GM23338 (cell line): ENCODE measurements at regions not wholly inside any gene's neighbourhood (a gene's known extent, or its start where the extent isn't known, plus 50 kb on each side); places are given as distances from the start of the nearest gene placed in this dataset.

Experiments
- ATAC-seq: fragments of 200-7000 bp; cut with Tn5 transposase; 3 replicates; pipeline ENCODE4 v1.9.1; 2020
- DNase-seq: peaks from one replicate; pipeline ENCODE4 v3.0.0-alpha.2; 2015; ENCODE audit warnings: low spot score
- H2AFZ ChIP-seq: fragments of 200-600 bp; sonication (generic); 2 replicates; pipeline ENCODE4 v1.8.0; 2016; ENCODE audit warnings: antibody characterized with exemption, mild to moderate bottlenecking, moderate library complexity
- H3F3A ChIP-seq: fragments of 200-600 bp; sonication (generic); replicated peaks from 2 replicates; pipeline ENCODE4 v1.8.0; 2017; ENCODE audit warnings: antibody characterized with exemption, mixed run types, low read depth
- H3K27ac ChIP-seq: fragments of 200-600 bp; sonication (generic); 2 replicates; pipeline ENCODE4 v1.6.1; 2016; ENCODE audit warnings: low read depth
- H3K27me3 ChIP-seq: fragments of 200-600 bp; sonication (generic); 2 replicates; pipeline ENCODE4 v1.8.0; 2016; ENCODE audit warnings: mild to moderate bottlenecking, mixed run types, moderate library complexity; ENCODE audit not compliant: insufficient read depth
- H3K36me3 ChIP-seq: fragments of 200-600 bp; sonication (generic); 2 replicates; pipeline ENCODE4 v1.8.0; 2016; ENCODE audit warnings: mild to moderate bottlenecking; ENCODE audit not compliant: insufficient read depth
- H3K4me1 ChIP-seq: fragments of 200-600 bp; sonication (generic); 2 replicates; pipeline ENCODE4 v1.8.0; 2016; ENCODE audit warnings: mild to moderate bottlenecking, moderate library complexity; ENCODE audit not compliant: insufficient read depth
- H3K4me2 ChIP-seq: fragments of 200-600 bp; sonication (generic); 2 replicates; pipeline ENCODE4 v1.7.1; 2017; ENCODE audit warnings: mixed run types
- H3K4me3 ChIP-seq: fragments of 200-600 bp; sonication (generic); 2 replicates; pipeline ENCODE4 v1.6.1; 2016; ENCODE audit warnings: mixed run types
- H3K79me2 ChIP-seq: fragments of 200-600 bp; sonication (generic); replicated peaks from 2 replicates; pipeline ENCODE4 v1.8.0; 2017; ENCODE audit warnings: mild to moderate bottlenecking; ENCODE audit not compliant: insufficient read depth
- H3K9me2 ChIP-seq: fragments of 200-600 bp; sonication (generic); 2 replicates; pipeline ENCODE4 v1.8.0; 2017; ENCODE audit not compliant: insufficient read depth
- H4K20me1 ChIP-seq: fragments of 200-600 bp; sonication (generic); replicated peaks from 2 replicates; pipeline ENCODE4 v1.8.0; 2017; ENCODE audit warnings: mild to moderate bottlenecking; ENCODE audit not compliant: insufficient read depth
- H3K27ac Mint-ChIP-seq: 2 replicates; pipeline ENCODE4 v1.8.0; 2020; ENCODE audit warnings: inconsistent platforms, mild to moderate bottlenecking, moderate library complexity, mixed read lengths
- H3K27me3 Mint-ChIP-seq: 3 replicates; pipeline ENCODE4 v1.8.0; 2022; ENCODE audit warnings: low read depth, mild to moderate bottlenecking, moderate library complexity, mixed read lengths, inconsistent platforms; ENCODE audit not compliant: insufficient read depth, poor library complexity
- H3K36me3 Mint-ChIP-seq: 3 replicates; pipeline ENCODE4 v1.8.0; 2021; ENCODE audit warnings: low read depth, mild to moderate bottlenecking, inconsistent platforms, moderate library complexity, mixed read lengths
- H3K4me1 Mint-ChIP-seq: 3 replicates; pipeline ENCODE4 v1.8.0; 2020; ENCODE audit warnings: mild to moderate bottlenecking, inconsistent platforms, mixed read lengths
- H3K4me3 Mint-ChIP-seq: 3 replicates; pipeline ENCODE4 v1.8.0; 2021; ENCODE audit warnings: moderate library complexity, mild to moderate bottlenecking, inconsistent platforms, mixed read lengths
- H3K9me3 Mint-ChIP-seq: 3 replicates; pipeline ENCODE4 v1.8.0; 2020; ENCODE audit warnings: moderate library complexity, mild to moderate bottlenecking, inconsistent platforms, mixed read lengths
- CREB1 ChIP-seq: fragments of 250-450 bp; sonication (Bioruptor Pico); IDR thresholded peaks from 2 replicates; pipeline ENCODE4 v1.5.0; 2020; ENCODE audit warnings: low read depth, mild to moderate bottlenecking, moderate library complexity
- EZH2 ChIP-seq: fragments of 200-600 bp; sonication (generic); IDR thresholded peaks from one replicate; pipeline ENCODE4 v1.8.0; 2017; ENCODE audit warnings: antibody characterized with exemption, mild to moderate bottlenecking, low read depth; ENCODE audit not compliant: unreplicated experiment
- EZH2phosphoT487 ChIP-seq: fragments of 200-600 bp; sonication (generic); IDR thresholded peaks from one replicate; pipeline ENCODE4 v1.8.1; 2018; ENCODE audit warnings: antibody characterized with exemption; ENCODE audit not compliant: unreplicated experiment
- POLR2AphosphoS5 ChIP-seq: IDR thresholded peaks from 2 replicates; pipeline ENCODE4 v1.6.1; 2016; ENCODE audit warnings: antibody characterized with exemption, low read depth
- REST ChIP-seq: IDR thresholded peaks from one replicate; pipeline ENCODE4 v1.6.1; 2018; ENCODE audit warnings: antibody characterized with exemption; ENCODE audit not compliant: unreplicated experiment
- STAT1 ChIP-seq: IDR thresholded peaks from one replicate; pipeline ENCODE4 v1.6.1; 2016; ENCODE audit warnings: antibody characterized with exemption; ENCODE audit not compliant: unreplicated experiment
- ZNF114 ChIP-seq: fragments of 250-450 bp; sonication (Bioruptor Pico); IDR thresholded peaks from 2 replicates; pipeline ENCODE4 v1.5.0; 2020; ENCODE audit warnings: mild to moderate bottlenecking, moderate library complexity
- ZNF462 ChIP-seq: fragments of 250-450 bp; sonication (Bioruptor Pico); IDR thresholded peaks from 2 replicates; pipeline ENCODE4 v1.5.0; 2020; ENCODE audit warnings: mild to moderate bottlenecking, moderate library complexity
- TF ChIP-seq, protein P1 (sequence below), 2 experiments: fragments of 200-600 bp in 1 of 2; sonication (generic) in 1 of 2; conservative IDR thresholded peaks; 2 replicates each; pipeline versions ENCODE4 v1.5.1 to v1.6.1; 2016 to 2017; ENCODE audit warnings: antibody characterized with exemption in 2 of 2, low read depth in 2 of 2, mild to moderate bottlenecking in 2 of 2, moderate library complexity in 1 of 2

DNA sequence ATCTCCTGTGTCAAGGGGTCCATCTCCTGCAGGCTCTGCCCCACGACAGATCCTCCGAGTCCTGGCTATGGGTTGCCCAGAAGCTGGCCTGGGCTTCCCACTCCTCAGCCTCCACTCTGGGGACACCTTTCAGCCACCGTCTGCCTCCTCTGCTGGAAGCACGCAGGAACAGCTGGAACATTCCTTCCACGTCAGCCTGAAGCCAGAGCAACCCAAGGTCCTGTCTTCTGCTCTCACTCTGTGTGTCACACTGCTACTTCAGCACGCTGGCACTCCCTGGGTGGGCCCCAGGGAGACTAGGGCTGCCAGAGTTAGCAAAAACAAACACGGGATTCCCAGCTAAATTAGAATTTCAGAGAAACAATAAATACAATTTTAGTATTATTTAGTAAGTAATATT lies 148.8 kb downstream of the HRH4 start:
- no peak overlapping the region for H3K4me3 Mint-ChIP-seq
- no peak for ATAC-seq
- no peak for TF ChIP-seq ZNF462
- TF ChIP-seq, protein P1, sequence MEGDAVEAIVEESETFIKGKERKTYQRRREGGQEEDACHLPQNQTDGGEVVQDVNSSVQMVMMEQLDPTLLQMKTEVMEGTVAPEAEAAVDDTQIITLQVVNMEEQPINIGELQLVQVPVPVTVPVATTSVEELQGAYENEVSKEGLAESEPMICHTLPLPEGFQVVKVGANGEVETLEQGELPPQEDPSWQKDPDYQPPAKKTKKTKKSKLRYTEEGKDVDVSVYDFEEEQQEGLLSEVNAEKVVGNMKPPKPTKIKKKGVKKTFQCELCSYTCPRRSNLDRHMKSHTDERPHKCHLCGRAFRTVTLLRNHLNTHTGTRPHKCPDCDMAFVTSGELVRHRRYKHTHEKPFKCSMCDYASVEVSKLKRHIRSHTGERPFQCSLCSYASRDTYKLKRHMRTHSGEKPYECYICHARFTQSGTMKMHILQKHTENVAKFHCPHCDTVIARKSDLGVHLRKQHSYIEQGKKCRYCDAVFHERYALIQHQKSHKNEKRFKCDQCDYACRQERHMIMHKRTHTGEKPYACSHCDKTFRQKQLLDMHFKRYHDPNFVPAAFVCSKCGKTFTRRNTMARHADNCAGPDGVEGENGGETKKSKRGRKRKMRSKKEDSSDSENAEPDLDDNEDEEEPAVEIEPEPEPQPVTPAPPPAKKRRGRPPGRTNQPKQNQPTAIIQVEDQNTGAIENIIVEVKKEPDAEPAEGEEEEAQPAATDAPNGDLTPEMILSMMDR (conservative IDR thresholded peaks at IDR 0.05; ENCODE audit: low read depth in 2 of 2) = no peak
- TF ChIP-seq REST = no peak
- no peak for TF ChIP-seq EZH2
- no peak for TF ChIP-seq POLR2AphosphoS5
- no peak for TF ChIP-seq ZNF114
- TF ChIP-seq EZH2phosphoT487 = no peak
- no peak for TF ChIP-seq CREB1 (CRISPR knock-in tag)
- TF ChIP-seq STAT1 = no peak
- H3K9me3 Mint-ChIP-seq = no peaks in the 10 kb centered on the region
- 0 out of 2 replicates have a peak, but pooled peaks cover 4% of the 10 kb centered on the region for H3K4me1 ChIP-seq
- H3K27ac Mint-ChIP-seq = no peak overlapping the region
- no peak for DNase-seq
- H3K4me3 ChIP-seq = no peak overlapping the region
- no peaks in the 10 kb centered on the region for H3F3A ChIP-seq
- no peak overlapping the region for H3K27ac ChIP-seq
- H3K4me1 Mint-ChIP-seq = no peaks in the 10 kb centered on the region; the same call in 1 of the 3 replicates
- H3K4me2 ChIP-seq = no peak overlapping the region
- no peaks in the 10 kb centered on the region for H4K20me1 ChIP-seq
- H3K27me3 Mint-ChIP-seq = peaks cover 2% of the 10 kb centered on the region
- H3K36me3 ChIP-seq = no peaks in the 10 kb centered on the region
- H2AFZ ChIP-seq = no peak overlapping the region
- no peaks in the 10 kb centered on the region for H3K36me3 Mint-ChIP-seq
- H3K9me2 ChIP-seq = no peaks in the 10 kb centered on the region
- no peaks in the 10 kb centered on the region for H3K79me2 ChIP-seq
- H3K27me3 ChIP-seq = no peaks in the 10 kb centered on the region
